ENCODE measurements at regions not wholly inside any gene's neighbourhood (a gene's known extent, or its start where the extent isn't known, plus 50 kb on each side); places are given as distances from the start of the nearest gene placed in this dataset.

- TF ChIP-seq EZH2 (IDR thresholded peaks at IDR 0.05; ENCODE audit: borderline replicate concordance, low read length): no peak
- TF ChIP-seq CTCF (conservative IDR thresholded peaks at IDR 0.05 in 1 of 2, IDR thresholded peaks at IDR 0.05 in 1 of 2; ENCODE audit: extremely low read depth in 1 of 2, insufficient read depth in 1 of 2, low read depth in 1 of 2, low read length in 2 of 2): no peak
Observed at GRCh38 chr10:118816471-118817168, 61.9 kb upstream of the CACUL1 start.
